Posterior cingulate gyrus (tissue), 11 donors: ENCODE measurements at regions not wholly inside any gene's neighbourhood (a gene's known extent, or its start where the extent isn't known, plus 50 kb on each side); places are given as distances from the start of the nearest gene placed in this dataset.
"Not testable (repeated sequence)": the region's sequence is repeated elsewhere in the genome, so short reads cannot be mapped to it uniquely, and the experiment has no call there.

Experiments
- DNase-seq, 10 donors: peaks; one replicate each; pipeline versions ENCODE4 v3.0.0 to v3.0.0-alpha.2; 2020 to 2021; ENCODE audit warnings: mixed read lengths in 3 of 10
- intact Hi-C: fragments of 100-400 bp; cut with DNase I; formaldehyde crosslinking; loops from one replicate; pipeline ENCODE4 v1.15.1; 2023

GRCh38 chr6:144469144-144469575 is 184.0 kb downstream of the UTRN start:
- no peak for DNase-seq
- intact Hi-C loops: no loop called here

DNA sequence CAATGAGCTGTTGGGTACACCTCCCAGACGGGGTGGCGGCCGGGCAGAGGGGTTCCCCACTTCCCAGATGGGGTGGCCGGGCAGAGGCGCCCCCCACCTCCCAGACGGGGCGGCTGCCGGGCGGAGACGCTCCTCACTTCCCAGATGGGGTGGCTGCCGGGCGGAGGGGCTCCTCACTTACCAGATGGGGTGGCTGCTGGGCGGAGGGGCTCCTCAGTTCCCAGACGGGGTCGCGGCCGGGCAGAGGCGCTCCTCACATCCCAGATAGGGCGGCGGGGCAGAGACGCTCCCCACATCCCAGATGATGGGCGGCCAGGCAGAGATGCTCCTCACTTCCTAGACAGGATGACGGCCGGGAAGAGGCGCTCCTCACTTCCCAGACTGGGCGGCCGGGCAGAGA is 185.1 kb downstream of the UTRN start:
- intact Hi-C loops: not testable (repeated sequence)

GRCh38 chr6:144471986-144472385 is 186.9 kb downstream of the UTRN start:
- no peak for DNase-seq
- intact Hi-C loops: no loop called here

More for the DNA sequence above, 185.1 kb downstream of the UTRN start:
- DNase-seq: not testable (repeated sequence)

DNA sequence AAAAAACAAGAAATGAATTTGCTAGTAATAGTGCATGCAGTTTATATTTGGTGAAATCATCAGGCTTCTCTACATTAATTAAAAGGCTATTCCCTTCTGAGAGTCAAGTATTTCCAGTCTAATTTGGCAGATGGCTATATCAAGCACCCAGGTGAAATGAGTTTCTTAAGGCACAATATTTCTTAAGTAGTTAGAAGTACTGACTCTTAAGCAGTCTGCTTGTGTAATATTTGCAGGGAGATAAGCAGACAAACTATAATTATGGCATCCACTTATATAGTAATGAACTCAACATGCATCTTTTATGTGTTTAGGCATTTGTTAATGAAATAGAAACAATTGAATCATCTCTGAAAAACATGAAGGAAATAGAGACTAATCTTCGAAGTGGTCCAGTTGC is 189.2 kb downstream of the UTRN start:
- no peak for DNase-seq
- intact Hi-C loops: no loop called here

DNA sequence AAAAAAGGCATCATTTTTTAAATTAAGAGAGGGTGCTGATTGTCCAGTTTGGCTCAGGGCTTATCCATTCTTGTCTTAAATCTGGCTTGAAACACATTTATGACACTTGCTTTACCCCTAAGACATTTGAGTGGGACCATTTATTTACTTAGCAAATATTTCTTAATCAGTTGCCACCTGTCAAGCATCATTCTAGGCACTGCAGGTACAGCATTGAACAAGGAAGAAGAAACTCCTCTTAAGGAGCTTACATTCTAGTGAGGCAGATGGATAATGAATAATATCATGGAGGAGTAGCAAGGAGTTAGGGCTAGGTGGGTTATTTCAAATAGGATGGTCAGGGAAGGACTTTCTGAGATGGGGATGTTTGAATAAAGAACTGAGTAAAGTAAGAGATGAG is 189.8 kb downstream of the UTRN start:
- intact Hi-C loops: no loop called here
- DNase-seq: no peak

- no peak for DNase-seq
- intact Hi-C loops: no loop called here
Measured at GRCh38 chr6:144475411-144475810, 190.3 kb downstream of the UTRN start.

- intact Hi-C loops: no loop called here
- DNase-seq: no peak
Measured at GRCh38 chr6:144476286-144476685, 191.2 kb downstream of the UTRN start.

- no peak for DNase-seq
- intact Hi-C loops: no loop called here
Measured at GRCh38 chr6:144477396-144477795, 192.3 kb downstream of the UTRN start.

- intact Hi-C loops: no loop called here
- no peak for DNase-seq
Measured at GRCh38 chr6:144477856-144478255, 192.7 kb downstream of the UTRN start.

DNA sequence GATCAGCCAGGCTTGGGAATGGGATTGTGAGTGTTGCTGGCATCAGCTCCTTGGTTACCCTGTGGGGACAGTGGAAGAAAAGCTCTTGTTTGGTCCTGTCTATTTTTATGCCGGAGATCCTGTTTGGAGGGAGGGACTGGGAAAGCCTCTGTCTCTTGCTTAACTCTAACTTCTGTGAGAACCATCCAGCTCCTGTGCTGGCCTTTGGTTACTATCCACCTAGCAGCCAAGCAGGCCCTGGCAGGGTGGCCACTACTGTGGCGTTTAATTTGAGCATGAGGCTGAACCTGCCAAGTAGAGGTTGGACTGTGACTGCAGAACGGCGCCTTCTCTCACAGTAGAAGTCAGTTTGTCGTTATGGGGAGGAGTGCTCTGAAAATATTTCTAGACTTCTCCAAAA is 193.3 kb downstream of the UTRN start:
- no peak for DNase-seq
- intact Hi-C loops: no loop called here

DNA sequence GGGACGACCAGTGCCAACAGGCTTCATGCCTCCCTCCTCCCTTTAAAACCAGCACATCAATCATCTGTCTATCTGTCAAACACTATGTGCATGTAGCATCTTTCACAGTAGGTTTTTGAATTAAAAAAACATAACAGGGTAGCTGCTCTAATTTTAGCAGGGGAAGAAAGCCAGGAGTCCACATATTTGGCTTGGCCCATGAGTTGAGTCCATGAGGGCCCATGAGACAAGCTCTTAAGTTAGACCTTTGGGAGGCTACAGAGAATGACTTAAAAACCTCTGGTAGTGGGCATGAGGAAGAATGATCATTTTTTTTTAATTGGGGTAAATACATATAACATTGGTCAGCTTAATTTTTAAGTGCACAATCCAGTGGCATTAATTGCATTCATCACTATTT is 194.9 kb downstream of the UTRN start:
- intact Hi-C loops: loop anchor here (5.0 kb wide), 1 partner anchor 373 kb away; no protein-coding TSS in a partner anchor
- DNase-seq: no peak

- DNase-seq: no peak
- intact Hi-C loops: loop anchor here (5.0 kb wide), 1 partner anchor 373 kb away; no protein-coding TSS in a partner anchor
Measured at GRCh38 chr6:144480473-144480872, 195.3 kb downstream of the UTRN start.

DNA sequence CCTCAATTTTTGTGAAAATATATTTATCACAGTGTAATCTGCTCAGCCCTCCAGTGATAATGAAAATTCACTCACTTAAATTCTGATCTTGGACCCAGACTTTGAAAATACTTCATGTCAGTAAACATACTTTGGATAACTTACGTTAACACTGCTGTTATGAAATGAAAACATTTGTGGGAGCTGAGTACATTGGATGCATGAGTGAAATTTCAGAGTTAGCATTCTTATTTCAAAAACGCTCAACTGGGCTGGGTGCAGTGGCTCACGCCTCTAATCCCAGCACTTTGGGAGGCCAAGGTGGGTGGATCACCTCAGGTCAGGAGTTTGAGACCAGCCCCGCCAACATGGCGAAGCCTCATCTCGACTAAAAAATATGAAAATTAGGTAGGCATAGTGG is 196.4 kb downstream of the UTRN start:
- intact Hi-C loops: loop anchor here (5.0 kb wide), 1 partner anchor 374 kb away; no protein-coding TSS in a partner anchor
- DNase-seq: no peak

DNA sequence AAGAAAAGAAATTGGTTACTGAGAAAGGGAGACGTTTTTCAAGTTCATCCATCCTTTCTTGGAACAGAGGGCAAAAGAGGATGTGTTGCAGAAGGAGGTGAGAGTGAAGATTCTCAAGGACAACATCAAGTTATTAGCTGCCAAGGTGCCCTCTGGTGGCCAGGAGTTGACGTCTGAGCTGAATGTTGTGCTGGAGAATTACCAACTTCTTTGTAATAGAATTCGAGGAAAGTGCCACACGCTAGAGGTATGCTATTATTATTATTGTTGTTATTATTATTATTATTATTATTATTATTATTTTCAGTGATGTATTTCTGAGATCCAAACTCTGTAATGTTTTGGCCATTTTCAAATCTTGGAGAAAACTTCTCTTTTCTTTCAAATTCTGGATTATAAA is 197.0 kb downstream of the UTRN start:
- intact Hi-C loops: loop anchor here (5.0 kb wide), 1 partner anchor 375 kb away; no protein-coding TSS in a partner anchor
- DNase-seq: peak in 8 of 10 donors; percentile 47 to 89 (median 62)

GRCh38 chr6:144485531-144485930 is 200.4 kb downstream of the UTRN start:
- intact Hi-C loops: no loop called here

DNA sequence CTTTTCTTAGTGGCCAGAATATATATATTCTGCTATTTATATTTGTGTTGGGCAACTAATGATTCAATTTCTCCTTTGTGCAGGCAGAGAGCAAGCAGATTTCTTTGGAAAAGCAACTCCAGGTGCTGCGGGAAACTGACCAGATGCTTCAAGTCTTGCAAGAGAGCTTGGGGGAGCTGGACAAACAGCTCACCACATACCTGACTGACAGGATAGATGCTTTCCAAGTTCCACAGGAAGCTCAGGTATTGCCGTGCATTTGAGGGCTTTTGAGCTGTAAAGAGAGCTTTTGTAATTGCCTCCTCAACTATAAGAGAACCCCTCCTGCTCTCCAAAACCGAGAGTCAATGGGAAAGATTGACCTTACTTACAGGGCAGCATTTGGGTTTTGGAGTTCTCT is 203.5 kb downstream of the UTRN start:
- no peak for DNase-seq
- intact Hi-C loops: no loop called here

More at GRCh38 chr6:144485531-144485930, 200.4 kb downstream of the UTRN start:
- no peak for DNase-seq

DNA sequence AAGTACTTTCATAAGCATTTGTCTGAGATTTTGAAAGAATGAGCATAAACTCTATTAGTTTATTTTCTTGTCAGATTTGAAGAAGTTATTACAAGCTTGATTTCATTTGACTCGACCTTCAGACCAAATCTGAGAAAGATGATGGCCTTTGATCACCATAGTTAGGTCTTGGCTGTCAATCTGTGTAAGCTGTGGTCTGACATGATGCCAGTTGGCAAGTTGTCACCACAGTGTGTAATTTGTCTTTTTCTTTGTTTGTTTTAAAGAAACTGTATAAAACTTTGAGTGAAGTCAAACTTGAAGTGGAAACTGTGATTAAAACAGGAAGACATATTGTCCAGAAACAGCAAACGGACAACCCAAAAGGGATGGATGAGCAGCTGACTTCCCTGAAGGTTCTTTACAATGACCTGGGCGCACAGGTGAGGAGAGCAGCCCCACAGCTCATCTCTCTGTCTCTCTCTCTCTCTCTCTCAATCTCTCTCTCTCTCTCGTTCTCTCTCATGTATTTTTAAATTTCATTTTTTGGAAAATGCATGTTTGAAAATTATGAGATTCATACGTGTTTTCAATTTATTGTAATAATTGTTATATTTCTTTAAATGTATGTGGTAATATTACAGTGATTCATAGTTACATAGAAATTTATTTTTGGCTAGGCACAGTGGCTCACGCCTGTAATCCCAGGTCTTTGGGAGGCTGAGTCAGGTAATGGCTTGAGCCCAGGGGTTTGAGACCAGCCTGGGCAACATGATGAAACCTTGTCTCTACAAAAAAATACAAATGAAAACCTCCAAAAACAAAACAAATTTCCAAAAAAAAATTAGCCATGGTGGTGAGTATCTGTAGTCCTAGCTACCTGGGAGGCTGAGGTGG is 208.1 kb downstream of the UTRN start:
- intact Hi-C loops: no loop called here
- DNase-seq: no peak

DNA sequence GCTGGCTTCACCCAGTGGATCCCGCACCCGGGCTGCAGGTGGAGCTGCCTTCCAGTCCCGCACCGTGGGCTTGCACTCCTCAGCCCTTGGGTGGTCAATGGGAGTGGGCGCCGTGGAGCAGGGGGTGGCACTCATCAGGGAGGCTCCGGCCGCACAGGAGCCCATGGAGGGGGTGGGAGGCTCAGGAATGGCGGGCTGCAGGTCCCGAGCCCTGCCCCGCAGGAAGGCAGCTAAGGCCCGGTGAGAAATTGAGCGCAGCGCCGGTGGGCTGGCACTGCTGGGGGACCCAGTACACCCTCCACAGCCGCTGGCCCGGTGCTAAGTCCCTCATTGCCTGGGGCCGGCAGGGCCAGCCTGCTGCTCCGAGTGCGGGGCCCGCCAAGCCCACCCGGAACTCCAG is 209.9 kb downstream of the UTRN start:
- intact Hi-C loops: not testable (repeated sequence)
- peak in 1 of 10 donors; percentile 80 for DNase-seq

DNA sequence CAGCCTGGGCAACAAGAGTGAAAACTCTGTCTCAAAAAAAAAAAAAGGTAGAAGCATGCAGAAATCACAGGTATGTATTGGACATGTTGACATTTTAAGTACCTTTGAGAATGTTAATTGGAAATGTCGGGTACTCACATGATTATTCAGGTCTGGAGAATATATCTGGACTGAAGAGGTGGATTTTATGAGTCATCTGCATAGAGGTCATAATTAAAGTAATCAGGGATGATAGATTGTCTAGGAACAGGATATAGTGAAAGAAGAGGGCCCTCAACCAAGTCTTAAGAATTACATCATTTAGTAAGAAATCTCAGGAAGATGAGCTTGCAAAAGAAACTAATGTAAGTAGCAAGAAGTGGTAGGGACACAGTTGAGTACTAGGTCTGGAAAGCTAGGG is 212.5 kb downstream of the UTRN start:
- no peak for DNase-seq
- intact Hi-C loops: no loop called here

GRCh38 chr6:144500892-144501291 is 215.8 kb downstream of the UTRN start:
- DNase-seq: no peak
- intact Hi-C loops: no loop called here

DNA sequence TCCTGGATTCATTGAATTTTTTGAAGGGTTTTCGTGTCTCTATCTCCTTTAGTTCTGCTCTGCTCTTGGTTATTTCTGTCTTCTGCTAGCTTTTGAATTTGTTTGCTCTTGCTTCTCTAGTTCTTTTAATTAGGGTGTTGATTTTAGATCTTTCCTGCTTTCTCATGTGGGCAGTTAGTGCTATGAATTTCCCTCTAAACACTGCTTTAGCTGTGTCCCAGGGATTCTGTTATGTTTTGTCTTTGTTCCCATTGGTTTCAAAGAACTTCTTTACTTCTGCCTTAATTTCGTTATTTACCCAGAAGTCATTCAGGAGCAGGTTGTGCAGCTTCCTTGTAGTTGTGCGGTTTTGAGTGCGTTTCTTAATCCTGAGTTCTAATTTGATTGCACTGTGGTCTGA is 220.1 kb downstream of the UTRN start:
- not testable (repeated sequence) for DNase-seq

GRCh38 chr6:144506051-144506450 is 220.9 kb downstream of the UTRN start:
- intact Hi-C loops, DNase-seq: not testable (repeated sequence)

More for the DNA sequence above, 220.1 kb downstream of the UTRN start:
- intact Hi-C loops: not testable (repeated sequence)
